NCI-H69 (cell line): ENCODE measurements at regions not wholly inside any gene's neighbourhood (a gene's known extent, or its start where the extent isn't known, plus 50 kb on each side); places are given as distances from the start of the nearest gene placed in this dataset.

ENCODE experiments used
- DNase-seq: peaks from one replicate; lab custom pipeline; 2025; lab: John Stamatoyannopoulos, UW

DNA sequence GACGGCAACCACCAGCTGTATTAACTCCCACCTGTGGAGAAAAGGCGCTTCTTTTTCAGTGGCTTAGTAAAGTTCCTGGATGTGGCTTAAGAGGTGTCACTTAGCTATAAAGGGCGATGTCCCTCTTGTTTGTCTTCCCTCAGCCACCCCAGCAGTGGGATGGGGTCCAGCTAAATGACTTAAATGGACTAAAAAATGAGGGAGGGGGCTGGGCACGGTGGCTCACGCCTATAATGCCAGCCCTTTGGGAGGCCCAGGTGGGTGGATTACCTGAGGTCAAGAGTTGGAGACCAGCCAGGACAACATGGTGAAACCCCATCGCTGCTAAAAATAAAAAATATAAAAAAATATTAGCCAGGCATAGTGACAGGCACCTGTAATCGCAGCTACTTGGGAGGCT, 667.5 kb upstream of the RBFOX1 start:
- no peak for DNase-seq

DNA sequence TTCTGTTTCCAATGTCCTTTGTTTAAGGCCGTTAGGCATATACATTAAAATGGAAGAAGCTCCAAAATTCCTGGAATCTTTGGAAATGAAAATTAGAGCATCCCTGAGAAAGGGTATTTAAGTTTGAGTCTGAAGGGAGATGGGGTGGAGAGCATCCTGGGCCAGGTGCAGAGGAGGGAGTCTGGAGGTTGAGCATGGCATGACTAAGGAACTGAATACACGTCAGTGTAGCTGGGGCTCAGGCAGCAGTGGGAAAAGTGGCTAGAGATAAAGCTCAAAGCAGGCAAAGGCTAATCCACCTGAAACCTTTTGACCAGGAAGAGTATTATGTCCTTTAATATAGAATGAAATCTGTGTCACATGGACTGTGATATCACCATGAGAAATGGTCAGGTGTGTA, 669.0 kb upstream of the RBFOX1 start:
- DNase-seq, result no peak

DNA sequence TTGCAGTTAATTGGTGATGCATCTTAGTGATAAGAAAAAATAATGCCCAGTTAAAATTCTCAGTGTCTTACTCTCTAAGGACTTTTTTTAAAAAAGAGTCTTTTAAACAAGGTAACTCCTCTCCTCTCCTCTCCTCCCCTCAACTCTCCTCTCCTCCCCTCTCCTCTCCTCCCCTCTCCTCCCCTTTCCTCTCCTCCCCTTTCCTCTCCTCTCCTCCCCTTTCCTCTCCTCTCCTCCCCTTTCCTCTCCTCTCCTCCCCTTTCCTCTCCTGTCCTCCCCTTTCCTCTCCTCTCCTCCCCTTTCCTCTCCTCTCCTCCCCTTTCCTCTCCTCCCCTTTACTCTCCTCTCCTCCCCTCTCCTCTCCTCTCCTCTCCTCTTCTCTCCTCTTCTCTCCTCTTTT, 675.9 kb upstream of the RBFOX1 start:
- DNase-seq, result no peak

DNA sequence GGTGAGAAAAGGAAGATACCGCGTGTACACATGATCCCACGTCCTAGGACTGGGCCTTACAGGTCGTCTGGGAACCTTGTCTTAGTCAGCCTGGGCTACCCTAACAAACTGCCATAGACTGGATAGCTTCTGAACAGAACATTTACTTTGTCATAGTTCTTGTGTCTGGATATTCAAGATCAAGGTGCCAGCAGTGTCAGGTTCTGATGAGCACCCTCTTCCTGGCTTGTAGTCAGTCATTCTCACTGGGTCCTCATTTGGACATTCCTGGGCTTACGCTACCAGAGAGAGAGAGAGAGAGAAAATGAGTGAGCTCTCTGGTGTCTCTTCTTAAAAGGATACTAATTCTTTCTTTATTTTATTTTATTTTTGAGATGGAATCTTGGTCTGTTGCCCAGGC, 685.8 kb upstream of the RBFOX1 start:
- no peak for DNase-seq

DNA sequence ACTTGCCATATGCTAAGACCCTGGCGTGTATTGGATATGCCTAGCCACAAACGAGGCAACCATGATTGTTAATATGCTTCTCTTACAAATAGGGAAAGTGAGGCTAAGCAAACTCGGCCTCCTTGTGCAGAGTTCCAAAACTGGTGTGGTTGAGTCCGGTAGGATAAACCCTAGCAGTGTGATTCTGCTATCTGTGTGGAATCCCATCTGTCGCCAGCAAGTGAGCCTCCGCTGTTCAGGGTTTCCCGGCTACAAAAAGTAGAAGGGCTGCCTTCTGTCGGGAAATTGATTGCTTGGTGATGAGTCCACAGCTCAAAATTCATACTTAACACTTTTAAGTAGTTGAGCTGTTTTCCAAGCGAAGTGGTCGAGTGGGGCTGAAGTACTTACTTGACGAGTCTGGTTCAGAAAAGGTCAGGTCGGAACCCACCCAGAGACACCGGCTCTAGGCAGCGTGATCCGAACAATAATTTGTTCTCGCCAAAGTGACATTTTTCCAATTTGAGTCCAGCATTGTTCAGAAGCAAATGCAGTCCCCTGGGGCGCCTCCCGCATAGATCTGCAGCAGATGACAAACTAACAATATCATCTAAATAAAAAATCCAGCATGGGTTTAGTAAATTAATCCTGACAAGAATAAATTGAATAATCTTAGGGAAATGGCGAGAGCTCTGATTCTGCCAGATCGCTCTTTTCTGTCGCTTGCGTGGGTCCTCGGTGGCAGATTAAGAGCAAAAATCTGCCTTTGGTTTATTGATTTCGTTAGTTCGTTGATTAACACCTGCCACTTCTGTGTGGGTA, 686.7 kb upstream of the RBFOX1 start:
- DNase-seq, result no peak

DNA sequence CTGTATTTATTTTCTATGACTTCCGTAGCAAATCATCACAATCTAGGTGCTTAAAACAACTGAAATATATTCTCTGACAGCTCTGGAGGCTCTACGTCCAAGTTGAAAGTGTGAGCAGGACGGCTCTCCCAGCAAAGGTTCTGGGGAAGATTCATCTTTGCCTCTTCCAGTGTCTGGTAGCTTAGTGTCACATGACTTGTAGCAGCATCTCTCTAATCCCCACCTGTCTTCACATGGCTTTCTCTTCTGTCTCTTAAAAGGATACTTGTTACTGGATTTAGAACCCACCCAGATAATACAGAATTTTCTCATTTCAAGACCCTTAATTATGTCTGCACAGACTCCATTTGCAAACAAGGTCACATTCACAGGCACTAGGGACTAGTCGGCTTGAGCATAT, 687.7 kb upstream of the RBFOX1 start:
- DNase-seq, result no peak

DNA sequence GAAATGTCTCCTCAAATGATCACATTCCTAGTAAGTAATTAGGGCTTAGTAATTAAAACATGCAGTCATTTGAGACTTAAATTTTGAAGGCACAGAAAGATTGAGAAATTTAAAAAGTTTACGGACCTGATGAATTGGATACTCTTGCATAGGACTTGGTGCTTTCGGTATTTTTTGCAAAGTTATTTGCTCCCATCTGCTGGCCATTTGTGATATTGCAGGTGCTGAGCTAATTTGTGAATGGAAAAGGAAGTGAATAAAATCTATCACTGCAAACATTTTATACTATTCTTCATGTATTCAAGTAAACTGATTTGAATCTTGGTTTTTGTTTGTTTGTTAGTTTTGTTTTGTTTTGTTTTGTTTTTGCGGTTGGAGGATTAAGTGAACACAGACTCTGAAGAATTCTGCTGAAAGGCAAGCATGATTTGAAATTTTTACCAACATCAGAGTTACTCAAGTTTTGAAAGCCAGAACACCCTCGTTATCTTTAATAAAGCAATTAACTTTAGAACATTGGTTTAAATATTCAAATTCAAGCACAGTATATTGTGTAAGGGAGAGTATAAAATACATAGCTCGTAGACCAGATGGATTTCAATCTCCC, 689.5 kb upstream of the RBFOX1 start:
- DNase-seq, result peak; percentile 34

DNA sequence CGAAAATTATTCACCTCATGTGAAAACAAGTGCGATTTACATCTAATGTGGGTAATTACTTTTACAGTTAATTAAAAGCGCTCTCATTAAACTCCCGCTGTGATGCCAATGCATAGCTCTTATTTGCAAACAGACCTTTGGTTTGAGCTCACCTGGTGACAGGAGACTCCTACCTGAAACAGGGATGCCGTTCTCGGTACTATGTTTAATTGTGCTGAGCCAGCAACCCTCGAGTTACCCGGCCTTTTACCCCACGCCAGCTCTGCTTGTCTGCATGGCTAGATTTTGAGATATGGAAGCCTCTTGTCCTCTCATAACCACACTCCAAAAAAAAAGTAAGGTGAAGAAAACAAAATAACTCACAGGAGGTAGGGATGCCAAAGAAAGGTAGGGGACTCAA, 690.4 kb upstream of the RBFOX1 start:
- DNase-seq, result peak; percentile 34

DNA sequence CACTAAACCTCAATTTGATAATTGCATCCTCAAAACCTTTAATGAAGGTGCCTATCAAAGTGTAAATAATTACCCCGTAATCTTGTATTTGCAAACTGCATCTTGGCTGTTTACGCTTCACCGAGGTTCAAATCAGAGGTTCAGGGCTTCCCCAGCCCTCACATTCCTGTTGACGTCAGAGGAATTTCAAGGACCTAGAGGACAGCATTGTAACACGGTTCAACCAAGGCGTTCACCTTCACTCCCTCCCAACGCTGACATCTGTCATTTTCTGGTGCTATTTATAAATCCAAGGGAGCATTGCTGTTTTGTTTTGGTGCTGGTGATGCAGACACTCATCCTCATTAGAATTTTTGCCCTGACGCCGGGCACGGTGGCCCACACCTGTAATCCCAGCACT, 691.6 kb upstream of the RBFOX1 start:
- DNase-seq, result no peak

DNA sequence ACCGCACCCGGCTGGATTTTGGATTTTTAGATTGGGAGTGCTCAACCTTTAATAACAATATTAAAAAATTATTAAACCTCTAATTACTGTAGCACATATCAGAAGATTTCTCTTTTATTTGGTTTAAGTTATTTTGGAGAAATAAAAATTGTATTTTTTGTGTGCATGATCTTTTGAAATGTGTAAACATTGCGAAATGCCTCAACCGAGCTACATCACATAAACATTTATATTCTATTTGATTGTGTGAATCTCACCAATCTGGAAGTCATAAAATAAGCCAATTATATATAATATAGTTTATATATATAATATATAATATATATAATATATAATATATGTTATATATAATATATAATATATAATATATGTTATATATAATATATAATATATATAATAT, 696.2 kb upstream of the RBFOX1 start:
- no peak for DNase-seq

DNA sequence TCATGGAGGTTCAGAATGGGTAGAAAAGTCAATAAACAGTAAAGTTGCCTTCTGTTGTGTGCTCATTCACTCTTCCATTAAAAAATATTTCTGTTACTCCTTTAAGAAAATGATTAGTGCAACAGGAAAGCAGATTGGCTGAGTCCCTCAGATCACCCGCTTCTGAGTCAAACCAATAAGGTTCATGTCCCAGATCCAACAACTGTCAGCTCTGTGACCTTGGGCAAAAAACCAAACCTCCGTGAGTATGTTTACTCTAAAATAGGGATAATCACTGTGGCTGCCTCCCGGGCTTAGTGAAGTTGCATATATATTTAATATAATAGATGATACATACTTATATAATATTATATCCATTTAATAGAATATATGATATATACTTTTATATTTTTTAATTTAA, 698.5 kb upstream of the RBFOX1 start:
- no peak for DNase-seq

DNA sequence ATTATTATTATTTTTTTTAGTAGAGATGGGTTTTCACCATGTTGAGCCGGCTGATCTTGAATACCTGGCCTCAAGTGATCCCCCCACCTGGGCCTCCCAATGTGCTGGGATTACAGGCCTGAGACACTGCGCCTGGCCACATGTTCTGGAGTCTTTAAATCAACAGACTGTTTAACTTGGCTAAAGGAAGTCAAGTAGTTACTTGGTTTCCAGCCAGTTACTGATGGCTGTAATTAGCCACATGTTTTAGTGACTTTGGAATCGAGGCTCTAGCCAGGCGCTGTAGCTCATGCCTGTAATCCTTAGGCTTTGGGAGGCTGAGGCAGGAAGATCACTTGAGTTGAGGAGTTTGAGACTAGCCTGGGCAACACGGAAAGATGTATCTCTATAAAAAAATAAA, 699.2 kb upstream of the RBFOX1 start:
- peak; percentile 23 for DNase-seq

DNA sequence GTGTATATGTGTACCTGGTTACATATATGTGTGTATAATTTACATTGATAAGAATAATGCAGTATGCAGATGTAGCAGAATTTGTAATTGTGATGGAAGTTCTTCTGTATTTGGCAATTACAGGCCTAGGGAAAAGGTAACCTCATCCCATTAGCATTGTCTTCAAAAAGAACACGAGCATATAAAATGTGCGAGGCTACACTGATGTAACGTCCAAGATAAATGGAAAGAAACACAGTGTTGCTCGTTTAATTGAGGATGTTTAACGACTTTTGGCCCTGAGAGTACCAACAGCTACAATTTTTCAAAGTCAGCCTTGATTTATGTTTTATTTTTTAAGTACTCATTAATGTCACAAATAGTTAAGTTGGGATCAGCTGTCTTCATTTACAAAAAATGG, 703.5 kb upstream of the RBFOX1 start:
- DNase-seq, result no peak

DNA sequence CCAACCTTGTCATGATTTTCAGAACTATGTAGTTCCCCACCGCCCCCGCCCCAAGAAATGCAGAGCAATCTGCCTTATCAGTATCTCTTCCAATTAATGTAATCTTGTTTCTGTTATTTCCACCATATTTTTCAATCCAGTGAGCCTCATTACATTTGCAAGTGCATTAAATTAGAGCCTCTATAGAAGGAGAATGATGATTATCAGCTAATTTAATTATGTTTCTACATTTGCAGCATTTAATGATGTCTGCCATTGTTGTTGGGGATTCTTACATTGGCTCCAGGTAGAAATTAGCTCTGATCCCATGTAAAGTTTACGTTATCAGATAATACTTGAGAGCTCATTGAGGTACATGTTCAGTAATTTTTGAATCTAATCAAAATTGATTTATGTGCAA, 707.0 kb upstream of the RBFOX1 start:
- no peak for DNase-seq

DNA sequence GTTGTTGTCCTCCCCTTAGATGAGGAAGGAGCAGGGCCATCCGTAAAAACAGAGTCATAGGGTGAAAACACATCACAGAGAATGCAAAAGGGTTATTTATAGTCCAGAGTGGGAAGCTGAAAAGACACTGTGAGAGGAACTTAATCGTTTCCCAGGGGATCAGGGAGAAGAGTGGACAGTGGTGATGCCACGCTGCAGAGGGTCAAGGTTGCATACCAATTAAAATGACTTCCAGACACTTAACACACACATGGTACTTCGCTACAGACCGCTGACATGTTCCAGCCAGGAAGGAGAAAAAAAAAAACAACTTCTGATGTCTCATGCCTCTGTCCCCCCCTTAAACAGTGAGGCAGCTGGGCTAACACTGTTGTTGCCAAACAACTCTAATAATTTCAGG, 713.8 kb upstream of the RBFOX1 start:
- peak; percentile 18 for DNase-seq

DNA sequence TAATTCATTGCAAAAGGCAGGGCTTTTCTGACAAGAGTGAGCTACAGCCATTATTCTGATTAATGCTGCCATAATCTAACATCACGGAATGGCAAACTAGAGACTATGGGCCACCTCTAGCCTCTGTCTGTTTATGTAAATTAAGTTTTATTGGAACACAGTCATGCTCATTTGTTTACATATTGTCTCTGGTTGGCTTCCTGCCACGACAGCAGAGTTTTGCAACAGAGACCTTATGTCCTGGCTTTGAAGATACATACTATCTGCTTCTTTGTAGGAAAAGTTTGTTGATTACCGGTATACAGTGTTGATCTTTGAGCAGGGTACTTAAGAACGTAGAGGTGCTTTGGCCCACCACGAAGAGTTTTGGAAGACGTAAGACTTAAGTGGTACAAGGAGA, 715.9 kb upstream of the RBFOX1 start:
- peak; percentile 3 for DNase-seq

DNA sequence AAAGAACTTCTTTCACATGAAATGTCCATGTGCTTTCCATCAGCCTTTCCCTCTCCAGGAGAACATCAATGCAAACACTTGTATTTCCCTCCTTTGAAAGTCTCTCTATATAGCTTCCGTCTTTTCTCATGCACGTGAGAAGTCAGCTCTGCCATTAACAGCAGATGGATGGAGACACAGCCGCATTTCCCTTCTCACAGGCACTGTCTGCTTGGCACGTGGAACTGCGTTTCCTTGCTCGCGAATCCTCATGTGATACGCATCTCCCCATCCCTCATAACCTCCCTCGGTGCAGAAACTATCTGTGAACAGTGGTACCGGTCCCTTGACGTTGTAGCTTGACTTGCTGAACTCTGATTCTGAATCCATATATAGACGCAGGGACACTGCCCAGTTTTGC, 717.0 kb upstream of the RBFOX1 start:
- no peak for DNase-seq

DNA sequence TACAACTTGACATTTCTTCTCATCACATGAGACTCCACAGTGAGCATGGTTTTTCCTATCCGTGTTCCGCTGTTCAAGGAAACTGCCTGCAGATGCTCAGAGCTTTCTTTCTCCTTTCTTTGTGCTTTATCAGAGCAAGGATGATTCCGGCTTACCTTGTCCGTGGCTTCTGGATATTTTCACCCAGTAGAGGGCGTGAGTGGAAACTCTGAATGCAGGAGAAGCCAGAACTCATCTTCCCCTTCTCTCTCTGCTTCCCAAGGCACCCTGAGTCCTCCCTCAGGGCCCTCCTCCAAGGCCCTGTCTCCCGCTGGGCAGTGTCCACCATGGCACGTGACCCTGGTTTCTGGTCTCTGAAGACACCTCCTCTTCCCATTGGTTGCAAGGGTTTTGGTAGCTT, 721.1 kb upstream of the RBFOX1 start:
- no peak for DNase-seq

DNA sequence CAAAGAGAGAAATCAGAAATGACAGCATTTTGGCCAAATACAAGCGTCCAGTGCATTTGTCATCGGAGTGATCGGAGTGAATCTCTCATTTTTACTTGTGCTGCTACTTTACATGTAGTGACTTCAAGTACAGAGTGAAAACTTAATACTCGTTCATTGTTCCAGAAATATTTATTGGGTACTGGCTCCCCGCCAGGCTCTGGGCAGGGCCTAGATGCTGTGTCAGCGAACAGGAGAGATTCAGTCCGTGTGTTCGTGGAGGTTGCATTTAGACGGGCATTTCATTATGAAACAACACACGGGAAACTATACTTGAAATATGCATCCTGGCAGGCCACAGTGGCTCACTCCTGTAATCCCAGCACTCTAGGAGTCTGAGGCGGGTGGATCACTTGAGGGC, 727.2 kb upstream of the RBFOX1 start:
- no peak for DNase-seq

DNA sequence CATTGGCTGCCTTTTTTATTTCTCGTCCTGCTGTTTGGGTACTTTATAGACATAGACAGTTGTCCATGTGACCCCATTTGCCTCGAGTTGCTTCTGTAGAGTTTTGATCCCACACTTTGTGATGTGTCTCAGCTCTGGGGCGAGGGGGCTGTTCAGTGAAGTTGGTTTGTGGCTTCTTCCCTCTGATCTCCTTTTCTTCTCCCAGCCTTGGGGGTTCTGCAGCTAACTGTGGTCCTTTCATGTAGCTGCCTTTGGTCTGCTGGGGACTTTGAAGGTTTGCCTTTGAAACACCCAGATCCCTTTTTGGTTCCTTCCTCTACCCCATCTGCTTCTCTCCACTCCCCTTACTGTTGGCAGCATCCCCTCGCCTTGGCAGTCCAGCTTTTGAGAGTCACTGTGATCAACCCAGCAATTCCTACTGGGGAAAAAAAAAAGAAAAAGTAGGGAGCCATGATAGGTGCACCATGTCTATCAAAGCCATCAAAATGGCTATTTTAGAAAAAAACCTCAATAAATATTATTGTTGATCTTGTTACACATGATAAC, 728.8 kb upstream of the RBFOX1 start:
- DNase-seq, result no peak

DNA sequence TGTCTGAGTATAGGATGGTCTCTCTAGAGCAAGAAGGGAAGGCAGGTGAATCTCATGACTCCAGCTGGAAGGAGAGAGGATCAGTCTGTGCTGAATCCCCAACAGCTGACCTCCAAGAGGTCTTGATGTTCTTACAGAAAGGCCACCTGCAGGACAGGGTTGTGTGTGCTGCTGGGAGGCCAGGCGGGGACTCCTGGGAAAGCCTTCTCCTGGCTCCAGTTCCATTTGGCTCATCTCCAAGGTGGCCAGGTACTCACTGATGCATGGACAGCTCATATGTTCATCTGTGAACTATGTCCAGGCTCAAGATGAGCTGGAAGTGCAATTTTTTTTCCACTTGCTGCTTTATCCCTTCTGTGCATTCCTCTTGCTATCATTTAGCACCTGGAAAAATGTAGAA, 730.2 kb upstream of the RBFOX1 start:
- peak; percentile 17 for DNase-seq

DNA sequence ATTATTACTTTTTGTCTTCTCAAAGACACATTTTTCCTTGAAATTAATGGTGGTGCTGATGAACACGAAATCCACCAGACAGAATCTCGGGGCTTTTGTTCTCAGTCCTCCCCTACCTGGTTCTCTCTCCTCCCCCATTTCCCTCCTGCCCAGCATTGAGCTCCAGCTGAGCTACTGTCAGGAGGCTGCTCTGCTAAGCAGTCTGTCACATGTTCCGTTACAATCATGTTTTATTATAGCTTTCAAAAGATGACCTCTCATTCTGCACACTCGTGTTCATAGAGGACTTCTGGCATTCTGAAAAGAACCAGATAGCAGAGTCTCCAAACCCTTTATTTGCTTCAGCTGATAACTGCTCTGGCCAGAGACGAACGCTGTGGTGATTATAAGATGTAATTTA, 732.5 kb upstream of the RBFOX1 start:
- DNase-seq, result peak; percentile 2

DNA sequence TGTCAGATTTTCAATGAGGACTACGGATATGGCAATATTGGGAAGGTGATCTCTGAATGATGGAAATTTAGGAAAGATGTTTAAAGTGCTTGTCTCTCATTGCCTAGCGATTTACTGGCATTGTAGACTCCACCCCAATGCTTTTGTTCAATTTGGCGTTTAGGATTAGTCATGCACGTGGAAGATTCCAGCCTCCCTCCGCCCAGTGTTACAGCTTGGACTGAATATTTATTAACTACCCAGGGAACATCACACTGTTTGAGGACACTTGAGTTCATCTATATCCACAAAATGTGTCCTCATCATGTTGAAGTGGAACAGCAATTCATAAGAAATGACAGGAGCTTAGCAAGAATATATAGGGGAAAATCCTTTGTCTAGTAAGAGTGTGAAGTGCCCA, 738.8 kb upstream of the RBFOX1 start:
- DNase-seq, result no peak

DNA sequence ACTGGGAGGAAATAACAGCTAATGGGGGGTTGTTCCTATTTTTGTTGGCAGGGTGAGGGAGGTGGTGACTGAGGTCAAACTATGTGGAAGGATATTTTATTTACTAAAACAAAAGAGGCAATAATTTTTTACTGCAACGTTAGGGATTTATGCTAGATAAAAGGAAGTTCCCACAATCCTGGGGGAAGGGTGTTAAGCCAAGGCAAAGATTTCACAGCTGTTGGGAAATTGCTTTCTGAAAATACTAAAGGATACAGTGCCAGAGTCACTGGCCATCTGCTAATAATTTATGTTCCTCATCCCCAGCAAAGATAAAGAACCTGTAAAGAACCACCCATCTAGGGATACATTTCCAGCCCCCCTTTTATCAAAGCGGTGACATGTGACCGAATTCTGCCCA, 756.0 kb upstream of the RBFOX1 start:
- no peak for DNase-seq
